ENCODE measurements at regions not wholly inside any gene's neighbourhood (a gene's known extent, or its start where the extent isn't known, plus 50 kb on each side); places are given as distances from the start of the nearest gene placed in this dataset.
A peak's percentile ranks its signal among the peaks of the same experiment; 100 is the strongest.

DNA sequence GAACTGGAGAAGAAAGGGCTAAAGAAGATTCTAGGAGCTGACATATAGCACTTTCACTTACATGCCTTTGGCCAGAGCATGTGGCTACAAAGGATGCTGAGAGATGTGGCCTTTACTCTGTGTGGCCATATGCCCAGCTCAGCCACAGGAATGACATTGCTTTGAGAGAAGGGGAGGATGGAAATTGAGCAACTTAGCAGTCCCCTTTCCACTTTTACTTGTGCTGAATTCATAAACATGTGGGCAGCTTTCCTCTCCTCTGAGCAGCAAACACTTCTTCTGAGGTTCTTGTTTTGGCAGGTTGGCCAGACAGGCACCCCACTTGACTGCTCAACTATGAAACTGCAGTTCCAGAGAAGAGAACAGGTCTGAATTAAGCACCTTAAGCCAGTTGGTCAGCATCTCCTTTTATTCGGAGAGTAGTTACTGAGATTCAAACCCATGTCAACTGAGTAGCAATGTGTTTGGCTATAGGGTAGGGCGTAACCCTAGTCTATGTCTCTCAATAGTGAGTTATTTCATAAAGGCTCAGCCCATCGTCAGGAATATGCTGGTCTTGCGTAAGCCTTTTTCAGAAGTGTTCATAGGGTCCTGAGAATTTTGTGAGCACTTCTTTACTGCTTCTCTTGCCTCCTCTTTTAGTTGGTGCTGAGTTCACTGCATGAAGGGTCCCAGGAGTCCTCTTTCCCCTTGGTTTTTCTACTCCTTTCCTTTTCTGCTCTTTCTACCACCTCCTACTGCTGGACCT lies 134.5 kb downstream of the PALM2AKAP2 start:
- DNase-seq, result no peak

DNA sequence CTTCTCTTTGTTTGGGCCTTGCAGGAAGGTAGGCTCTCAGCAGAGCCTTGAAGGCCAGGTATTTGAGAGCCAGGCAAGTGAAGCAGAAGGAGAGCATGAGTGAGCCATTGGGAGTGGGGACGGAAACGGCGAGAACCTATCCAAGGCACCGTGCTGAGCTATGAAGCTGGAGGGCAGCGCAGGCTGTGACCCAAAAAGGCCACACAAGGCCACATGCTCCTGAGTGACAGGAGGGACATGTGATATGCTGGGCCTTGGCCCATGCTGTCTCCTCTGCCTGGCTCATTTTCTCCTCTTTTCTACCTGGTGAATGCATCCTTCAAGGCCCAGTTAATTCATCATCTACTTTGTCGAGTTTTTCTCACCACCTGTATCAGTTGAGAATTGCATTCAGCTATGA lies 136.3 kb downstream of the PALM2AKAP2 start:
- DNase-seq, result no peak

DNA sequence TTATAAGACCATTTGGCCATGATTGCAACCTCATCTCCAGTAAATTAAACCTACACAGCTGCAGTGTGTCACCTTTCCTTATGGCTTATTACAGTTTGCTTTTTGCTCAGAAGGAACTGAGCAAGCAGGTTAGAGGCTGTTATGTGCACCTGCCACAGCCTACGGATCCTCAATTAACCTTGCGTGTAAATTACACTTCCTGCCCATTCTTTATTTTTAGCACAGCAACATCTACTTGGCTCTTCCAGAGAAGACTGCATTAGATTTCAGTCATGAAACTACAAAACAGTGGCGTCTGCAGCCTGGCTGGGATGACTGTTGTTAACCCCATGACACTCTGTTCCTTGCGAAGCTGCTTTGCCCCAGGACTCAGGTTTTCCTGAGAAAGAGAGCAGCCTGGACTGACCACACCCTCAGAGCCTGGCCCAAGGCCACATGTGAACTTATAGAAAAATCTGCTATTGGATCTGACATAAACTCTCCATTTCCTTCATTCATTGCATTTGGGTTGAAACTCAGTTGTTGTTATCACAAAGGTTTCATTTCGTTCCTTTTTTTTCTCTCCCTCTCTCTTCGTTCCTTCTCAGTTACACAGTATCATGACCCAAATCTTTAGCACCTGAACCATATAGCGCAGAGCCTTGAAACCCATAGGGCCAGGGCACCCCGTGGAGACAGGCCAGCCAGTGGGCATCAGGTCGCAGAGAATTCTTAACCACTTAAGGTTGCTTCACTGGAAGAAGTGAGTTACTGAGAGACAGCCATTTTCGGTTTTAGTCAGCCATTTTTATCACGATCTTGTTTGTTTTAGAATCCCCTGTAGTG lies 138.6 kb downstream of the PALM2AKAP2 start:
- peak; percentile 70 for DNase-seq

DNA sequence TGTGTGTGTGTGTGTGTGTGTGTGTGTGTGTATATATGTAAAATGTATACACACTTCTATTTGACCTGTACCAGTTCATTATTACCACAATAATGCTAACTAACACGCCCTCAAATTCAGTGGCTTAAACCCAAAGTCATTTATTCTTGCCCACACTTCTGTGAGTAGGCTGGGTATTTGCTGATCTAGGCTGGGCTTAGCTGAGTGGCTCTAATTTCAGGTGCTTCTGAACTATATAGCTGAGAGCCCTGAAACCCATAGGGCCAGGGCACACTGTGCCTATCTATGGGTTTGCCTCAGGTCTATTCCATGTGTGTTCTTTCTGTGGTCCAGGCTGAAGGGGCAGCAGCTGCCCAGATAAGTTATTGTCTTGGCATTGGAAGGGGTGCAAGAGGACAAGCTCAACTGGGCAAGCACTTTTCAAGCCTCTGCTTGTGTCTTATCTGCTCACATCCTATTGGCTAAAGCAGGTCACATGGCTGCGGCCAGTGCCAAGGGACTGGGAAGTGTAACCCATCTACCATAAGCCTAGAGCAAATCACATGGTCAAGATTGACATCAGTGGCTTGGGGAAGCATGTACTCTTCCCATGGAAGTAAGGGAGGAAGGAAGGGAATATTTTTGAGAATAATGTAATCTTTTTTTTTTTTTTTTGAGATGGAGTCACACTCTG lies 139.9 kb downstream of the PALM2AKAP2 start:
- no peak for DNase-seq

DNA sequence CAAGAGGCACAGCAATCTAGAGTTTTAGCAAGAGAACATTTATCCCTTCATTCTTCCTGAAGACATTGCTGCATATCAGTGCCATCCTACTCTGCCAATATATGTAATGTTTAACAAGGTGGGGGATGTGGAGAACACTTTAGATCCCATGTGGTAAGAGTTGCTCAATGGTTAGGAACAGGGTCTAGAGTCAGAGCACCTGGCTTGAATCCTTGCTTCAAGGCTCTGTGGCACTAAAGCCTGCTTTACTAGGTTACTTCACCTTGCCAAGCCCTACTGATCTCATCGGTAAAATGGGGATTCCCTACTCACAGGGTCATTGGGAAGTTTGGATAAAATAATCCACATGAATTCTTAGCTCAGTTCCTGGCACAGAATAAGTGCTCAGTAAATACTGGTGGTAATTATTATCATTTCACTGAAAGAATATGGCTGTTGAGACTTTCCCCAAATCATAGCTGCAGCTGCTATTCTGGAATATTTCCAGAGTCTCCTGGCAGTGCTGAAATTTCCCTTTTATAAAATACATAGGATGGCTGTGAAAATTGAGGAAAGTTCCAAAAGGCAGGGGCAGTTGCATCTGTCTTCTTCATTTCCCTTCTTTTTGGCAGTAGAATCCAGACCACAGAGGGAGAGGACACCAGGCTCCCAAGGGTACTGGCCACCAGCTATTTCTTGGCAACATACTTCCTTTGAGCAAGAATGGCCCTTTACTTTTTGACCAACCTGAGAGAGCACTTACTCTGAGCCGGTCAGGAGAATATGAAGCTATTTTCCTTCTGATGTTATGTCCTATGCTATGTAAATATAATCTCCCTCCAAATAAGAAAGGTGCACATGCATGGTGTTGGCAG lies 142.8 kb downstream of the PALM2AKAP2 start:
- DNase-seq, result no peak

DNA sequence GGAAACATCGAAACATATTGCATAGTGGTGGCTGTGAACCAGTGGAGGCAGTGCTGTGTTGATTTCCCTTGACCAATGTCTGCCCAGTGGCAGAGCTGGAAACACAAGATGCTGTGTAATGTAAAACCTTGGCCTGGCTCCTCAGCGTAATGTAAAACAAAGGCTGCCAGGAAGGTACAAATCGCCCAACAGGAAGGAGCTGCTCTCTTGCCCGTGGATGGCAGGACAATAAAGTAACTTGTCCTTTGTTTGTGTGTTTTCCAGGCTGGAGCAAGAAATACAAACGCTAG lies 143.4 kb downstream of the PALM2AKAP2 start:
- DNase-seq, result no peak

DNA sequence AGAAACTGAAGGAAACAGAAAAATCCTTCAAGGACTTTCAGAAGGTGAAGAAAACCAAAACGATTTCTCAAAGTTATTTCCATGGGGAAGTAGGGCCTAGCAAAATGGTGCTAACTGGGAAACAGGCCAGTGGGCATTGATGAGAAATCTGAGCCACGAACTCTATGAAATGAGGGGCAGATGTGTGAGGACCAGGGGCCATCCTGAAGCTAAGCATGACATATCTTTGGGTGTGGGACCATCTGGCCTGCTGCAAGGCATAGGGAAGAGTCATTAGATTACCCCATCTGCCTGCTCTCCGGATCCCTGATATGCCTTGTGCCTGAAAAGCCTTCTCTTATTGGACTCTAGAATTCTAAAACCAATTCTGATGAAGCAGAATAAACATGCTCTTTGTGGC lies 143.8 kb downstream of the PALM2AKAP2 start:
- no peak for DNase-seq

DNA sequence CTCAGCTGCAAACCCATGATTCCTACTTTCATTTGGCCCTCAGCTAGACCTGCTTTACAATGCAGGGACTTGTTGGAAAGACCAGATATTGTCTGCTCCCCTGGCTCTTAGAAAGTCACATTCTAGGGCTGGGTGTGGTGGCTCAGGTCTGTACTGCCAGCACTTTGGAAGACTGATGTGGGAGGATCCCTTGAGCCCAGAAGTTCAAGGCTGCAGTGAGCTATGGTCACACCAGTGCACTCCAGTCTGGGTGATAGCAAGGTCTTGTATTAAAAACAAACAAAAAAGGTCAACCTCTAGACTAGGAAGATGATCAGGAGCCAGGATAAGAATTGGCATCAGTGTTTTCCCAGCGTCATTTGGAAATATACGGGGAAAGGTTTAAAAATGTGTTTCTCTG lies 145.8 kb downstream of the PALM2AKAP2 start:
- DNase-seq, result no peak

DNA sequence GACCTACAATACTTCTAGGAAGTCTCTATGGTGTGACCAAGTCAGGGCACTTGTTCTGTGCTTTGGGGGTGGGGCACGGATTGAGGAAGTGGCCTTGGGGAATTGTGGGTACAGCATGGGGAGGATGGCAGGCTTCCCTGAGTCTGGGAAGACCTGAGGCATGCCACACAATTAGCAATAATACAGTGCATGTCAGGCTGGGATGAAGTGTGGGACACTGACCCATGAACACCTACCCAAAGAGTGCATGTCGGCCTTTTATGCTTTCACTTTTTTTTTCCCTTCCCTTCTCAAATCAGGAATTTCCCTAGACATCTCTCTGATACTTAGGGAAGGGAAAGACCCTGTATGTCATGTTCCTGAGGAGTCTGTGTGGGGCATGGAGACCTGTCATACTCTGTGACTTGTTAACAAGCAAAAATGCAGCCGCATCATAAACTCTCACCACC lies 146.4 kb downstream of the PALM2AKAP2 start:
- no peak for DNase-seq

DNA sequence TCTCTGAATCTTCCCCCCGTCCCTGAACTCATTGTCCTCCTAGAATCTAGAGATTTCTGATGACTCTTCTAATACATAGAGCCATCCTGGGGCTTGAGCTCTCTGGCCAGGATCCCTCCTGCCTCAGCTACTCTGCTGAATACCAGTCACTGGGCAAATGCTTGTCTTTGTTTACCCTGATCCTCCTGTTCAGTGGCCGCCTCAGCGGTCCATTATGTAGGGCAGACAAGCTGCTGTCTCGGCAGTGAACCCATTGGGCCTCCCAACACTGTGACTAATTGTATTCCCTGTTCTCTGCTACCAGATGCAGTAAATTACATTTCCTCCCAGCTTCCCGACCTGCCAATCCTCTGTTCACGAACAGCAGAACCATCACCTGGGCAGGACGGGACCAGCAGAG lies 151.6 kb downstream of the PALM2AKAP2 start:
- no peak for DNase-seq

DNA sequence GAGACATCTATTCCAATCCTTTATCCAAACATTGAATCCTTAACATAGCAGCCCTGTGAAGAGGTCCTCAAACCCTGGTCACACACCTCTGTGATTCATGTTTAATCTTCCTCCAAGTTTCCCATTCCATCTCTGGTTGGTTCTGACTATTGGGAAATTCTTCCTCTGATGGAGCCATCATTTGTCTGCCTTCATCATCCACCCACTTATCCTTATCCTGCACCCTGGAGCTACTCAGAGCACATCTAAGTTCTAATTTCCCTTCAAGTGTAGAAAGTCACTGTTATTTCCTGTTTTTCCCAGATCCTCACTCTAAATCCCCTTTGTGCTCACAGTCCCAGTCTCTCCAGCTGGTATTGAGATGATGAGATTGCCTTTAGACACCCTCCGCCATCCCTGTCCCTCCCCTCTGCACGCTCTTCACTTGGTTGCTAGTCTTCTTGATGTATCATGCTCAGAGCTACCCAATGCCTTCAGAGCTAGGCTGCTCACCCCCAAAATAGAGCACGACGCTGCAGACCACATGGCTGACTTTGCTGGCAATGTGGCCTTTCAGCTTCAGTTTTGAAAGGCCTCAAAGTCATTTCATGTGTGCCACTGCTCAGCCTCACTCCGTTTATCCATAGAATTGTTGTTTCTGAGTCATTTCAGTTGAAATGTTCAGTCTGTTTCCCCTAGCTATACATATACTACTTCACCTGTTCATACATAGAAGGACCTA lies 154.3 kb downstream of the PALM2AKAP2 start:
- no peak for DNase-seq

DNA sequence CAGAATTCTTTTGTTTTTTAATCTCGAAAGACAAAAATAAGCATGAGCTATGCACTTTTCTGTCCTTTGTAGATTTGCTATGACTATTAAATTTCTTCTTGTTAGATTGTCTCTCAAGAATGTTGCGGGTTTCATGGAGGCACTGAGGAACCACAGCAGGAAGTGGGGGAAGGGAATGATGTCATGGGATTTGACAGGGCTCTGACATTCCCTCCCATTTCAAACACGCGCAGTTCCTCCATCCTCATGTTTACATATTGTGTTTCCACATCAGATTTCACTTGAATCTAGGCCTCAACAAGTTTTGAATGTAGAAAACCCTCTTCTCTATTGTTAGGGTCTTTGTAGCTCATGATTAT lies 154.8 kb downstream of the PALM2AKAP2 start:
- DNase-seq, result no peak

DNA sequence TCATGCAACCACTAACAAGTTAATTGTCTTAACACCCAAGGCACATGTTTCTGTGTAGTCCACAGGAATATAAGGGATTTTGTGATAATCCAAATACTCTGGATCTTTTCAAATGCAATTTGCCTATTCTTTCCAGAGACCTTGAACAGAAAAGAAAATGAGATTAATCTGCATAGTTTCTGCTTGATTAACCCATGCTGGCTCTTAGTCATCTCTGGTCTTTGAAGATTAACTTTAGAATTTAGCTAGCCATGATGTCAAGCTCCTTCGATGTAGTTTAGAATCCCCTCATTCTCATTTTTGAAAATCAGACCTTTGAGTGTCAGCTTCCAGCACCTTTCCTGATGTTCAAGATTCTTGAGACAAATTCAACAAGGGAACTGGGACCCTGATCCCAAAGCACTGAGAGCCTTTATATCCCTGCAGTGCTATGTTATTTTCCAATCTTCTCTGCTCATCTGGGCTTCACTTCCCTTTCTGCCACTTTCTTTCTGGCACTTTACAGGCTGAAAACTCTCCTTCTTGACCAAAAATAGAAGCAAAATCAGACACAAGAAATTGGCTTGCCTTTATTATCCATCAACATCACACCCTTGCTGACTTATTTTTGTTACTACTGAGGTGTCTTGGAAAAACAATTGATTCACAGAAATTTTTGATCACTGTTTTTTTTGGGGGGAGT lies 155.5 kb downstream of the PALM2AKAP2 start:
- DNase-seq, result no peak

DNA sequence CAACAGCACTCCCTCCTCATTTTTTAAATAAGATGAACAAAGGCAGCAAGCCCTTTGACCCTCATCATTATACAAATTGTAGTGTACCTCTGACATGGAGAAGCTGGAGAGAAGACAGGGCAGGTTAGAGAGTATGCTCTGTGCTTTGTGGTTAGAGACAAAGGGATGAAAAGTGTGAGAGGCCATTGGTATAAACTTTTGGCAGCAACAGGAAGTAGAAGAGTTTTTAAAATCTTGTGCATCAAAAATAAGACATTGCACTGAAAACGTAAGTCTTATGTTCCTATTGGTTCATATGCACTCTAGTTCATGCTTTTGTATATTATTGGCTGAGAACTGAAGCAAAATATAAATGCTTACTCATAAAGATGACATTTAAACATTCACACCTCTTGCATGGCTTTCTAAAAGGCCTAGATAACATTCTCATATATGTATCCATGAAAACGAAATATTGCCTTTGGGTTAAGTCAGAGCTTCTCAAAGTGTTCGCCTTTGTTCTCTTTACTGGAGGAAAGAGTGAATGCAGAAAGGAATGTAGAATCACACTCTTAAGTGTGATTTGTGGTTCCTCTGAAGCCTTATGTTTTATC lies 158.0 kb downstream of the PALM2AKAP2 start:
- DNase-seq, result no peak

DNA sequence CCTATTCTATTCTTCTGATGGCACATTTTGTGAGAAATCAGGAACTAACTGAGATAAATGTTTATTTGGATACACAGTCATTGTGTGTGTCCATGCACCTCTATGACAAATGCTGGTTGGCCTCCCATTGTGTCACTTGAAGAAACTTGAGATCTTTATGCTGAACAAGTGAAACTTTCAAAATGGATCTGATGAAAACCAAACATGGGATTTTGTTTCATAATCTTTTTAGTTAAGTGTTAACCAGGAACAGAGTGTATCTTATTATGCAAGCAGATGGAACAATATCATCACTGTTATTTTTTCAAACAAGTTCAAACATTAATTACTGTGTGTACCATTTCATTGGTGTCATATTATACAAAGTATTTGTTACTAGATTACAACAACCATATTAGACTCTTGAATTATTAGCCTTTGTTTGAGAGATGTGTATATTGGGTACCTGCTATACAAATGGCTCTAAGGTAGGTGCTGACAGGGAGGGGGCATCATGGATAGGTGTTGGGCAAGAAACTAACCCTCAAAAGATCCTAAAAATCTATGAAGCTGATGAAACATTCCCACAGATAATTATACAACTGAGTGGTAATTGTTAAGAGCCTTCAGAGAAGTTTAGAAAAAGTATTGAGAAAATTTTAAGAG lies 159.8 kb downstream of the PALM2AKAP2 start:
- no peak for DNase-seq

DNA sequence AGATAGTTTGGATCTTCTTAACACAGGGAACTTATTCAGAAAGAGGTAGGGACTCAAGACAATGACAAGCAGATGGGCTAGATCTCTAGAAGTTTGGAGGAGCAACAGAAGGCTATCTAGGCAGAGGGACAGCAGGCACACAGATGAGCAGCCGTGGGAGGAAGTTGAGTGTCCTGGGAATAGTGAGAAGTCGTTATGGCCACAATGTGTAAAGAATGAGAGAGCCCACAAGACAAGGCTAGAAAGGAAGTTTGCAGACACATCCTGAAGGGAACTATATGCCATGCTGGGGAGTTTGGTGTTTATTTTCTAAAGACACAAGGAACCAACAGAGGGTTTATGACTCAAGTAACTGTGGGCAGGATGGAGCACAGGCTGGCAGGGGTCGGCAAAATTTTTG lies 160.6 kb downstream of the PALM2AKAP2 start:
- DNase-seq, result no peak

DNA sequence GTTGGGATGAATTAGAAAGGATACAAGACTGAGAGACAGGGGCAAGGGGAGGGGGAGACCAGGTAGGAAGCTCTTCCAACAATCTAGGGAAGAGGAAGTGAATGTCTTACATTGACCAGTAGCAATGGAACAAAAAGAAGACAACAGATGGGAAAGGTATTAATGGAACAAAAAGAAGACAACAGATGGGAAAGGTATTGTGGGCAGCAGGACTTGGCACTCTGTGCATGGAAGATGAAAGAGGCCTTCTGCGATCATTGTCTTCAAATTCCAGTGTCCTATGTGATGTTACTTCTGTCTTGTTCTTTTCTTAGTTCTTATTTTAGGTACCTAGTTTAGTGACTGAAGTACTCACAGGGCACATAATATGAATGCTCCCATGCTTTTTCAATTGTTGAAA lies 161.8 kb downstream of the PALM2AKAP2 start:
- no peak for DNase-seq

DNA sequence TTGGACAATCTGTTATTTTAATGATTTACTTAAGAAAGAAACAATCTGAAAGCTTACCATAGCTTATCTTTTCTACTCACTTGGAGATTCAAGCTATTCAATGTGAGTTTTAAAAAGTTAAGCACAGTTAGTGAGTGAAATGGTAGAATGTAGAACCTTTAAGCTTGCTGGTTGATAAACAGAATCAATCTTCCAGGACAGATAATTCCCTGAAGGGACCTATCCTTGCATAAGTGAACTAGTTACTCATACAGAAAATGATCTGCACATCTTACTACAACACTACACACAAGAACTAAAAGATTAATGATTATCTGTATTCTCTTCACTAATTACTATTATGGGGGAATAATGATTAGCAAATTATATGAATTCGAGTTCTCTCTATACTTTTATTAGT lies 165.6 kb downstream of the PALM2AKAP2 start:
- no peak for DNase-seq

DNA sequence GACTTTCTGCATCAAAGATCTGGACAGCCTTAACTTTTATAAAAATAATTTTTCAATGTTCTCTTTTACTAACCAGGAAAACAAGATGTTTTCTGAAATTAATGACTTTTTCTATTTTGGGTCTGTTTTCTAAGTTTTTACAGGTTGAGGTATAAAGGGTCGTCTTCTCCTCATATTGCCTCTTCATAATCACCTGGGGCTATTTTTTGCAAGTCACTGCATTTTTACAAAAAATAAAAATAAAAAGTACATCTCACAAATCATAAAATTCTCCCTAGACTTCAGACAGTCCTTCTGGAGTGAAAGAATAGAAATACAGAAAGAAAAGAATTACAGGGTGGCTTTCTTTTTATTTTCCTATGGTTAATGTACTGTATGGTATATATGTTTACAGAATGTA lies 168.5 kb downstream of the PALM2AKAP2 start:
- no peak for DNase-seq

DNA sequence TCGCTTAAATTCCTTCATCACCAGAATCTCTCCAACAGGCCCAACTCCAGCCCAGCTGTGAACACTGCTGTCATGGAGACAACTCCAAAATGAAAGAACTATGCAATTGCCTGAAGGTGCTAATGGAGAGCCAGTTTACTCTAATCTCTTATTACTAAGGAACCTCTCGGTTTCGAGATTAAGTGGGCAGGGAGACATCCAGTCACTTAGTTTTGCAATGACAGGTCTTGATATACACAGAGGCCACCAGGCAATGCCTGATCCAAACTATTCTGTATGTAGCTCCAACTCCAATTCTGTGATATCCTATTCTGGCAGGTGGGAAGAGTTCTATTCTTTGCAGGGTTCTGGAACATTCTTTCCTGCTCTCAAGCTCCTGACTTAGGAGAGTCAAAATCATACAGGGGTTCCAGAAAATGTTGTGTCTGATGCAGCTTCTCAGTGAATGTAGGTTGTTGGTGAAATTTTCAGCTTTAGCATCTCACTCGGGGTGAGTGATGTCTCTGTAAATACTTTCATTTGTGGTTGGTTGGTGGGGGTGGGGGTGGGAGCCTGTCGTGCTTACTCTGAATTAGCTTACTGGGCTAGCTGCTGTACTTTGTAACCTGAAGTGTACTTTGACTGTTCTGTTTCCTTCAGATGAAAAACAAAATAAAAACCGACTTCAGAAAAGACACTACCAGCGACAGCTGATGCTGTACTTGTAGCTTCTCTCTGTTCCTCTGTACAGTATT lies 170.9 kb downstream of the PALM2AKAP2 start:
- DNase-seq, result no peak
